GM18519 (cell line): ENCODE measurements at regions not wholly inside any gene's neighbourhood (a gene's known extent, or its start where the extent isn't known, plus 50 kb on each side); places are given as distances from the start of the nearest gene placed in this dataset.

ENCODE experiments used
- ATAC-seq: cut with Tn5 transposase; IDR thresholded peaks from one replicate; pipeline ENCODE4 v1.9.1; 2021; ENCODE audit warnings: mild to moderate bottlenecking, moderate library complexity; ENCODE audit not compliant: unreplicated experiment, low FRiP score

DNA sequence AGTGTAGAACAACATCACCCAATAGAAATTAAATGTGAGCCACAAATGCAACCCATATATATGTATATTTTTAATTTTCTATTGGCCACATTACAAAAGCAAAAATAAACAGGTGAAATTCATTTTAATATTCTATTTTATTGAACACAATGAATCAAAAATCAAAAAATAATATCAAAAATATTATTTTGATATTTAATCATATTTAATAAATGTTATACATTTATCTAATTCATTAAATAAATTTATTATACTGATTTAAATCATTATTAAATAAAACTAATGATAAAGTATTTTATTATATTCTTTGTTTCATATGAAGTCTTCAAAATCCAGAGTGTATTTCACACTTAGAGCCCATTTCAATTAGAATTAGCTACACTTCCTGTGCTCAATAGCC, 98.4 kb upstream of the MANEA start:
- no peak for ATAC-seq

DNA sequence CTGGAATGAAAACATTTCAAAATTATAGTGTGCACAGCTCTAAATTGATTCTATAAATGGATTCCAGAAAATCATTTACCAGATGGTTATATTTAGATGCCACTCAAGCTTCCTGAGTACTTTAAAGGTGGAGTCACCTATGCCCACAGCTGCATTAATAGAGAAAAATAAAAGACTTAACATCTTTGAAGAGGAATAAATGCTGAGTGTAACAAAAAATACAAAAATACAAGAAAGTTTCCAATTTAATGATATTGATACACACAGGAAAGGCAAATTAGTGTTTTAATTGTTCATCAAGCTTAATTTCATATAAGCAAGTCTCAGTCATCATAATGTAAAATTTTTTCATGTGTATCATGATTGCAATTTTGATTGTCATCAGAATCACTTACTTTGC, 89.5 kb upstream of the MANEA start:
- no peak for ATAC-seq

DNA sequence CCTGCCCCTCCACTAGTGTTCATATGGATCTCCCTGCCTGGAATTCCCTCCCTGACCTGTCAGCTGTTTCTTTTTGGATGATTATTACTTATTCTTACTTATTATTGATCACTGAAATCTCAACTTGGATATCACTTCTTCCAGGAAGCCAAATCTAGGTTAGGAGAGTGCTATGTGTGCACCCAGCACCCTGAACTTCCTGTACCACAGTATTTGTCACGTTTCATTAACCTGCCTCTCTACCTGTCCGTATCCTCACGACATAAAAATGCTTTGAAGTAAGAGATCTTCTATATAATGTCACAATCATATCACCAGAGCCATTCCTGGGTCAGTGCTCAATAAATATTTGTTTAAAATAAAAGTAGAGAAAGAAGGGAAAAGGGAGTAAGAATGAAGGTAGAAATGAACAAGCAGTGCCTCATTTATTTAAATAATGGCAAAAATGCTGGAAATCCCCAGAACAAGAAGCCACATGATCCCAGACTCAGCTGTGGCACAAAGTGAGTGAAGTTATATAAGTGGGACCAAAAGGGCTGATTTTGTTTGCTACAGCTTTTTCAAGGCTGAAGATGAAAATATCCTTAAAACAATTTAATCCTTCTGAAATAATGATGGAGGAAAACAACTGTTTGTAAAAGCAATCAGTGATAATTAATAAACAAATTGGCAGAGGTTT, 88.0 kb upstream of the MANEA start:
- ATAC-seq: no peak

DNA sequence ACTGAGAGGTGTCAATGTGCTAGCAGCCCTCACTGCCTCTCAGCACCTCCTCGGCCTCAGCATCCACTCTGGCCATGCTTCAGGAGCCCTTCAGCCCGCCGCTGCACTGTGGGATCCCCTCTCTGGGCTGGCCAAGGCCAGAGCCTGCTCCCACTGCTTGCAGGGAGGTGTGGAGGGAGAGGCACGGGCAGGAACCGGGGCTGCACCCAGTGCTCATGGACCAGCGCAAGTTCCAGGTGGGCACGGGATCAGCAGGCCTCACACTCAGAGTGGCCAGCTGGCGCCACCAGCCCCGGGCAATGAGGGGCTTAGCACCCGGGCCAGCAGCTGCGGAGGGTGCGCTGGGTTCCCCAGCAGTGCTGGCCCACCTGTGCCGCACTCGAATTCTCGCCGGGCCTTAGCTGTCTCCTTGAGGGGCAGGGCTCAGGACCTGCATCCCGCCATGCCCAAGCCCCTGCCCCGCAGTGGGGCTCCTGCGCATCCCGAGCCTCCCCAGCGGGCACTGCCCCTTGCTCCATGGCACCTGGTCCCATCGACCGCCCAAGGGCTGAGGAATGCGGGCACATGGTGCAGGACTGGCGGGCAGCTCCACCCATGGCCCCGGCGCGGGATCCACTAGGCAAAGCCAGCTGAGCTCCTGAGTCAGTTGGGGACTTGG, 80.4 kb upstream of the MANEA start:
- ATAC-seq: no peak

DNA sequence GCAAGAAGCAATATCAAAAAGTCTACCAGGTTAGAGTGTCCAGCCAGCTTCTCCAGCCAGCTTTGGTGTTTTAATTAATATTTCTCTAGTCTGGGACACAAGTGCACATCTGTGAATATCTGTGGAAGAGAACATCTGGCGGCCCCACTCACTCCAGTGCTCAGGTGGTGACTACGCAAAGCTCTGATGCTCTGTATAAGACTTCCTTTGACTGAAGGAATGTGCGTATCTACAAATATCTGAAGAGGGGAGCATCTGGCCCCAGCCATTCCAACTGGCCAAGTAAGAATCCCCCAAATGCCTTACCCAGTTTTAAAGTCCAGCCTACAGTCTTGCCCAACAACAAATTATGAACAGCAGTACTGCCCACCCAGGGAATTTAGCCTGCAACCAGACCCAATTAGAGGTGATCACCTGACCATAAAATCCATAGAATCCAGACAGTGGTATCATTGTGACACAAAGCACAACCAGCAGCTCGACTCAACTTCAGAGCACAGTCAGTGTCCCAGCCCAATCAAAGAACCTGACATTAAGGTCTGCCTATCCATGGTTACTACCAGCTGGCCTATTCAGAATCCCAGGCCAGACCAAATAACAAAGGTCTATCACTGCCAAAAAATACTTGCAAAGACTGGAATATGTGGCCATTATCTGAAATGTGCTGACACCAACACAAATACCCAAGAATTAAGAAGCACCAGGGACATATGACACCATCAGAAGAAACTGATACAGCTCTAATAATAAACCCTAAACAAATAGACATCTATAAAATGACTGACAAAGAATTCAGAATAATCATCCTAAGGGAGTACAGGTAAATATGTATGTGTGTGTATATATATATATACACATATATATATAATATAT, 76.1 kb upstream of the MANEA start:
- no peak for ATAC-seq

DNA sequence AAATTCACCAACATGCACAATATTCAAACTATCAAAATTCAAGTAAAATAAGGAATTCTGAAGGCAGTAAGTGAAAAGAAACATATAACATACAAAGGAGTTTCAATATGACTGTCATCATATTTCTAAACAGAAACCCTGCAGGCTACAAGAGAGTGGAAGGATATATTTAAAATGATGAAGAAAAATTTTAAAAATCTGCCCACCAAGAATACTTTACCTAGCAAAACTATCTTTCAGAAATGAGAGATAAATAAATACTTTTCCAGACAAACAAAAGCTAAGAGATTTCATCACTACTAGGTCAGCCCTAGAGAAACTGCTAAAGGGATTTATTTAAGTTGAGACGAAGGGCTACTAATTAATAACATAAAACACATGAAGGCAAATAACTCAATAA, 73.8 kb upstream of the MANEA start:
- no peak for ATAC-seq

DNA sequence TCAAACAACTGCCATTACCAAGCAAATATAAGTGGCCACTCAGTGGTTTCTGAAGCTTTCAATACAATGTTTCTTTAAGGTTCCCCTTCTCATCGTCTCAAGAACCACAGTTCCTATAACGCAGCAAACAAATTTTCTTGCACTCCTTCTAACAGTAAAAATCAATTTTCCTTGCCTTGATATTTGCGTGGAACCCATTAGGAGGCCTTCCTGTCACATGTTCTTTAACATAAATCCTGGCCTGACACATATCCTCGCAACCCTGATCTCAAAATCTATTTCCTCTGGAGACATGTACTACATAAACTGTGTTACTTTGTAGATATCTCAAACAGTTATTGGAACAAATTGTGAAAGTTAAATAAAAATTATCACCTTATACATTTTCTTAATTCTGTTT, 65.9 kb upstream of the MANEA start:
- no peak for ATAC-seq

DNA sequence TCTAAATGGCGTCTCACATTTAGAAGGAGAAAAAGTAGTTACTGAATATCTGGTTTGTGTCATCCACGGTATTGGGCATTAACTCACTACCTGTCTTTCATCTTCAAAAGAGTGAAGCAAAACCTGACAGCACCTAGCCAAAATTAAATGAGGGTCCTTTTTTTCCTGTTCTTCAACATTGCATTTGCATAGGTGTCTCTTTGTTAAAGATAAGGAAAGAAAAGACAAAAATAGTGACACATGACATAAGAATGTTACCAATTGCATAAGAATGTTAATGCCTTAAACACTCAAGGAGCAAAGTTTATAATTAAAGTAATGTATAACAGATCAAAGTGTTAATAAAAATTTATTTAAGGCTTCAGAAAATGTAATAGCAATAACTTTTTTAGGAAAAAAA, 61.4 kb upstream of the MANEA start:
- ATAC-seq: no peak

DNA sequence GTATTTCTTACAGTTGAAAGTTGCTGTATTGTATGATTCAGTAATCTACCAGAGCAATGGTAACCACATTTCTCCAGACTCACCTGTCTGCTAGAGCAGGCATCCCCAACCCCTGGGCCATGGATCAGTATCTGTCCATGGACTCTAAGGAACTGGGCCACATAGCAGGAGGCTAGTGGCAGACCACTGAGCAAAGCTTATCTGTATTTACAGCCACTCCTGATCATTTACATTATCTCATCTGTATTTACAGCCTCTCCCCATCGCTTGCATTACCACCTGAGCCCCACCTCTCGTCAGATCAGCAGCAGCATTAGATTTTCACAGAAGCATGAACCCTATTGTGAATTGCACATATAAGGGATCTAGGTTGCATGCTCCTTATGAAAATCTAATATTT, 60.3 kb upstream of the MANEA start:
- ATAC-seq: no peak

DNA sequence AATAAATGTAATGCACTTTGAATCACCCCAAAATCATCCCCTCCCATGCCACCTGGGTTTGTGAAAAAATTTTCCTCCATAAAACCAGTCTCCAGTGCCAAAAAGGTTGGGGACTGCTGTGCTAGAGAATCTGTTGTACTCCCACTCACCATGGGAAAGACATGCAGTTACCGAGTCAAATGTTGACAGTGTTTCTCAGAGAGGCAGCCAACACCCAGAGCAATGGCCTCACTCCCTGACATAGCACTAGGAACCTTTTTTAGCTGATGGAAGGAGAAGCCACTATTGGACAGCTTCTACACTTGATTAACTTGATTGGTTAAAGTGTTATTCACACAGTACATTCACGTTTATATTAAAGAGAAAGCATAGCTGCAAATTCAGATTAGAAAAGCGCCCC, 59.8 kb upstream of the MANEA start:
- ATAC-seq: no peak

DNA sequence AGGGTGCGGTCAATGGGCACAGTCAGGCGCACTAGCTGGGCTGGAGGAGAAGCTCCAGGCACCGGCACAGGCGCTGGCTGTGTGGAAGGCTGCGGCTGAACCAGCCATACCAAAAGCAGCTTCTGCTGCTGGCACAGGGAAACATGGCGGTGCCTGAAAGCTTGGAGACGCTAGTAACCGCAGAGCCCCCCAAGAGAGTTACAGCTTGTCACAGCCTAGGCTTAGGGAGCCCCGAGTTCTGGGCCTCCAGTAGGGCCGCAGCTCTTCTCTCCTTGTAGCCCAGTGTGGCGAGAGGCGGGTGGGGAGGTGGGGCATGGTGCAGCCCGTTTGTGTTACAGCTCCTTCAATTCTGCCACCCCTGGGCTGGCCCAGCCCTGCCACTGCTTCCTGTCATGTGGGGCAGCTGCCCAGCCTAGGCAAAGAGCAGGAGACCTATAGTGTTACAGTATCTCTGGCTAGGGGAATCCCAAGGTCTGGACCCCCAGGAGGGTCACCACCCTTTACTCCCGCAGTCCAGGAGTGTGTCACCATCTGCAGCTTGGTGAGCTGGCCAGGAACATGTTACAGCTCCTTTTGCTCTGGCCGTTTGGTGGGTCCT, 58.6 kb upstream of the MANEA start:
- ATAC-seq: no peak

DNA sequence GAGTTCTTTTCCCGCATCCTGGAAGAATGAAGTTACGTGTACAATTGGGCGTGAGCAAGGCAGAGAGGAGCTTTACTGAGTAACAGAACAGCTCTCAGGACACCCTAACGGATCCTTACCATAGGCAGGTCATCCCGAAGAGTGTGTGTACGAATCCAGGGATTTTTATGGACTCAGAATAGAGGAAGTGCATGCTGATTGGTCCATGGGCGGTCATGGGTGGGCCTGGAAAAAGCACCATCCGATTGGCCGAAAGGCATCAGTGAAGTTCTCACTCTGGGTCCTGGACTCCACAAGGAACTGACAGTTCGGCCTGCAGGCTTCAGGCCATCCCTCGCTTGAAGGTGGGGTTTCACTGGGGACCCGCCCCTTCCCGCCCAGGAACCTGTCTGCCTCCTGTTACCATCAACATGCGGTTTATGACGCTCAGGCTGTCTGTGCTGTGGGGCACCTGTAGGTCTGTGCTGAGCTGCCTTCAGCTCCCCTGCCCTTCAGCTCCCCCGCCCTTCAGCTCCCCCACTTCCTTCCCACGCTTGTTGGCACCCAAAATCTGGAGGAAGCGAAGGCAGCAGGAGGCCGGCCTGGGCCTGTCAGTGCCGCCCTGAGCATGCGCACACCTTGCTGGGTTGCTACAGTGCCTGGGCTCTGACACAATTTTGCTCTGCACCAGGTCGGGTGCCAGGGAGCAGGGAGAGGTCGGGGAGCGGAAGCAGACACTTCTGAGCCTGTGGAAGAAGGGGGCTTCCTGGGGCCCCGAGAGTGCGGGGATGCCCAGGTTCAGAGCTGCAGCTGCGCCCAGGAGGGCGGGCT, 57.9 kb upstream of the MANEA start:
- ATAC-seq: no peak

DNA sequence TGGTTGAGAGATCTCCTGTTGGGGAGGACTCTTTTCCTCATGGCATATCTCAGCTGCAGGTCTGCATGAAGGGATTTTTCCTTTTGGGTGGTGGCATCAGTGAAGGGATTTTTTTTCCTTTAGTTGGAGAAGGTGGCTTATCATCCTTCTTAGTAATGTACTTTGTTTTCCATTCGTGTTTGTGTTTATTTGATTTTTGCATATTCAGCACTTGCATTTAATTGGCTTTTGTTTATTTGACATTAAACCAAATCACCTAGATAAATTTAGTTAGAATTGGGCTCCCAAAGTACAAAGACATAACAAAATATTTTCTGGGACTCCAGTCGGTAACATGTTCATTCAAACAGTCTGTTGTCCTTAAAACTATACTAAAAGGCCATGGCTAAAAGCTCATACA, 56.2 kb upstream of the MANEA start:
- ATAC-seq: no peak
